Activated B cell treated with CpG ODN at 0.5 μM for 24 hours (primary cell): ENCODE measurements at regions not wholly inside any gene's neighbourhood (a gene's known extent, or its start where the extent isn't known, plus 50 kb on each side); places are given as distances from the start of the nearest gene placed in this dataset.

ENCODE experiments used
- ATAC-seq: fragments of 200-7000 bp; cut with Tn5 transposase; one replicate; pipeline ENCODE4 v1.10.0; 2021; ENCODE audit warnings: low read depth, mild to moderate bottlenecking, moderate library complexity
- CTCF ChIA-PET: fragments of 350-600 bp; sonication (Branson Sonifier 250); formaldehyde crosslinking; loops from one replicate; lab custom pipeline; 2021; ENCODE audit warnings: antibody characterized with exemption; lab: Charles Lee
- POLR2A ChIA-PET: fragments of 350-600 bp; sonication (Branson Sonifier 250); formaldehyde crosslinking; loops from one replicate; lab custom pipeline; 2021; ENCODE audit warnings: antibody characterized with exemption; lab: Charles Lee
- DNase-seq: peaks from one replicate; pipeline ENCODE4 v3.0.0; 2022
- H3K27ac Mint-ChIP-seq: one replicate; pipeline ENCODE4 v1.8.0; 2020; ENCODE audit warnings: mixed read lengths
- H3K27me3 Mint-ChIP-seq: one replicate; pipeline ENCODE4 v1.8.0; 2021; ENCODE audit warnings: mixed read lengths
- H3K36me3 Mint-ChIP-seq: one replicate; pipeline ENCODE4 v1.8.0; 2021; ENCODE audit warnings: low read depth, mixed read lengths
- H3K4me1 Mint-ChIP-seq: one replicate; pipeline ENCODE4 v1.8.0; 2021; ENCODE audit warnings: mixed read lengths
- H3K4me3 Mint-ChIP-seq: one replicate; pipeline ENCODE4 v1.8.0; 2020; ENCODE audit warnings: mild to moderate bottlenecking, mixed read lengths
- H3K9me3 Mint-ChIP-seq: one replicate; pipeline ENCODE4 v1.8.0; 2020; ENCODE audit warnings: mixed read lengths
- CTCF ChIP-seq: fragments of 200-600 bp; IDR thresholded peaks from one replicate; pipeline ENCODE4 v1.8.0; 2022; ENCODE audit warnings: antibody characterized with exemption, mild to moderate bottlenecking
- intact Hi-C: fragments of 100-400 bp; cut with micrococcal nuclease; formaldehyde crosslinking; loops from one replicate; pipeline ENCODE4 v1.15.1; 2024

- ATAC-seq (no peak), DNase-seq (no peak)
- Mint-ChIP-seq H3K9me3 (peaks cover 2% of the 10 kb centered on the region), H3K4me3 (no peak overlapping the region), H3K27ac (no peak overlapping the region), H3K27me3 (no peaks in the 10 kb centered on the region), H3K36me3 (no peaks in the 10 kb centered on the region), H3K4me1 (no peaks in the 10 kb centered on the region)
- ChIA-PET POLR2A (no interaction called here), CTCF (no interaction called here)
- intact Hi-C loops = no loop called here
- TF ChIP-seq CTCF = no peak
These were observed 492.2 kb downstream of the NR2F1-AS1 start for GRCh38 chr5:93088592-93089389.

- ChIA-PET POLR2A (no interaction called here), CTCF (no interaction called here)
- intact Hi-C loops = no loop called here
- ATAC-seq = no peak
- no peak for TF ChIP-seq CTCF
- H3K4me3 Mint-ChIP-seq = no peak overlapping the region
- H3K27me3 Mint-ChIP-seq = no peaks in the 10 kb centered on the region
- H3K36me3 Mint-ChIP-seq = no peaks in the 10 kb centered on the region
- H3K4me1 Mint-ChIP-seq = no peaks in the 10 kb centered on the region
- H3K27ac Mint-ChIP-seq = no peak overlapping the region
- H3K9me3 Mint-ChIP-seq = peaks cover 2% of the 10 kb centered on the region
- DNase-seq = no peak
These were observed 493.7 kb downstream of the NR2F1-AS1 start for GRCh38 chr5:93087326-93087725.

- H3K27ac Mint-ChIP-seq = no peak overlapping the region
- no peaks in the 10 kb centered on the region for H3K27me3 Mint-ChIP-seq
- ChIA-PET POLR2A (no interaction called here), CTCF (no interaction called here)
- TF ChIP-seq CTCF = no peak
- no peak overlapping the region for H3K4me3 Mint-ChIP-seq
- ATAC-seq = no peak
- no peaks in the 10 kb centered on the region for H3K36me3 Mint-ChIP-seq
- H3K9me3 Mint-ChIP-seq = peaks cover 2% of the 10 kb centered on the region
- no peaks in the 10 kb centered on the region for H3K4me1 Mint-ChIP-seq
- DNase-seq = no peak
- intact Hi-C loops = no loop called here
These were observed 498.0 kb downstream of the NR2F1-AS1 start for GRCh38 chr5:93082981-93083380.

- Mint-ChIP-seq H3K4me1 (no peaks in the 10 kb centered on the region), H3K27ac (no peak overlapping the region), H3K27me3 (no peaks in the 10 kb centered on the region), H3K4me3 (no peak overlapping the region), H3K36me3 (no peaks in the 10 kb centered on the region), H3K9me3 (no peaks in the 10 kb centered on the region)
- CTCF ChIA-PET = no interaction called here
- no peak for ATAC-seq
- no peak for DNase-seq
- POLR2A ChIA-PET = no interaction called here
- intact Hi-C loops = no loop called here
- TF ChIP-seq CTCF = no peak
These were observed 502.0 kb downstream of the NR2F1-AS1 start for GRCh38 chr5:93079046-93079445.

GRCh38 chr5:93078082-93079038 is 502.7 kb downstream of the NR2F1-AS1 start:
- H3K27me3 Mint-ChIP-seq = no peaks in the 10 kb centered on the region
- H3K27ac Mint-ChIP-seq = no peak overlapping the region
- DNase-seq (no peak), ATAC-seq (no peak)
- no peak overlapping the region for H3K4me3 Mint-ChIP-seq
- ChIA-PET POLR2A (no interaction called here), CTCF (no interaction called here)
- H3K36me3 Mint-ChIP-seq = no peaks in the 10 kb centered on the region
- H3K9me3 Mint-ChIP-seq = no peaks in the 10 kb centered on the region
- TF ChIP-seq CTCF = no peak
- intact Hi-C loops = no loop called here
- H3K4me1 Mint-ChIP-seq = no peaks in the 10 kb centered on the region
